ENCODE measurements at regions not wholly inside any gene's neighbourhood (a gene's known extent, or its start where the extent isn't known, plus 50 kb on each side); places are given as distances from the start of the nearest gene placed in this dataset.

GRCh38 chr16:85380002-85380395 lies 233.1 kb upstream of the GSE1 start:
- Histone ChIP-seq H3K56ac (ENCODE audit: low read length) (no peak overlapping the region), H3K4me3 (ENCODE audit: low read length) (no peak overlapping the region), H3K4me2 (ENCODE audit: low read length) (no peak overlapping the region), H3K4ac (ENCODE audit: low read depth, low read length) (no peak overlapping the region), H3K27ac (ENCODE audit: low read depth, low read length) (no peak overlapping the region), H3K27me3 (ENCODE audit: insufficient read depth, low read length, poor library complexity) (no peaks in the 10 kb centered on the region), H3K9ac (ENCODE audit: low read length) (no peak overlapping the region), H4K8ac (ENCODE audit: low read depth, low read length) (no peak overlapping the region), H3K79me1 (ENCODE audit: low read length) (peaks cover 3% of the 10 kb centered on the region), H2AK5ac (ENCODE audit: low read length) (no peak overlapping the region), H3K79me2 (ENCODE audit: control insufficient read depth, insufficient read depth, low read length) (no peaks in the 10 kb centered on the region), H3K36me3 (ENCODE audit: control insufficient read depth, insufficient read depth, low read length) (no peaks in the 10 kb centered on the region), H3K4me1 (ENCODE audit: control insufficient read depth, low read depth, low read length) (no peaks in the 10 kb centered on the region), H3K18ac (ENCODE audit: low read length) (no peak overlapping the region), H2BK5ac (ENCODE audit: low read length) (no peak overlapping the region), H3K23ac (ENCODE audit: low read length) (no peak overlapping the region), H2BK120ac (ENCODE audit: low read depth, low read length) (no peak overlapping the region), H4K5ac (ENCODE audit: low read length) (no peak overlapping the region), H2BK15ac (replicated peaks; ENCODE audit: low read depth) (no peak overlapping the region)
- no CpG with 5 or more reads among the region's 2 CpGs for WGBS (ENCODE audit: extremely low coverage, insufficient coverage, low lambda C conversion rate)
- no peak for DNase-seq

- H4K8ac ChIP-seq (ENCODE audit: low read depth, low read length) = no peak overlapping the region
- no peaks in the 10 kb centered on the region for H3K4me1 ChIP-seq (ENCODE audit: control insufficient read depth, low read depth, low read length)
- DNase-seq = no peak
- no peak overlapping the region for H3K18ac ChIP-seq (ENCODE audit: low read length)
- no peaks in the 10 kb centered on the region for H3K27me3 ChIP-seq (ENCODE audit: insufficient read depth, low read length, poor library complexity)
- H3K23ac ChIP-seq (ENCODE audit: low read length) = no peak overlapping the region
- H3K4me2 ChIP-seq (ENCODE audit: low read length) = no peak overlapping the region
- H3K79me1 ChIP-seq (ENCODE audit: low read length) = peaks cover 3% of the 10 kb centered on the region
- H3K56ac ChIP-seq (ENCODE audit: low read length) = no peak overlapping the region
- H3K79me2 ChIP-seq (ENCODE audit: control insufficient read depth, insufficient read depth, low read length) = no peaks in the 10 kb centered on the region
- H3K27ac ChIP-seq (ENCODE audit: low read depth, low read length) = no peak overlapping the region
- H3K4me3 ChIP-seq (ENCODE audit: low read length) = no peak overlapping the region
- H3K36me3 ChIP-seq (ENCODE audit: control insufficient read depth, insufficient read depth, low read length) = no peaks in the 10 kb centered on the region
- no CpG with 5 or more reads among the region's 19 CpGs for WGBS (ENCODE audit: extremely low coverage, insufficient coverage, low lambda C conversion rate)
- H2BK5ac ChIP-seq (ENCODE audit: low read length) = no peak overlapping the region
- H2BK15ac ChIP-seq (replicated peaks; ENCODE audit: low read depth) = no peak overlapping the region
- no peak overlapping the region for H2AK5ac ChIP-seq (ENCODE audit: low read length)
- H4K5ac ChIP-seq (ENCODE audit: low read length) = no peak overlapping the region
- H3K4ac ChIP-seq (ENCODE audit: low read depth, low read length) = no peak overlapping the region
- no peak overlapping the region for H3K9ac ChIP-seq (ENCODE audit: low read length)
- H2BK120ac ChIP-seq (ENCODE audit: low read depth, low read length) = no peak overlapping the region
Observed at GRCh38 chr16:85380905-85381737, 232.0 kb upstream of the GSE1 start.

- Histone ChIP-seq H3K18ac (ENCODE audit: low read length) (no peak overlapping the region), H3K4me2 (ENCODE audit: low read length) (no peak overlapping the region), H2AK5ac (ENCODE audit: low read length) (no peak overlapping the region), H3K36me3 (ENCODE audit: control insufficient read depth, insufficient read depth, low read length) (no peaks in the 10 kb centered on the region), H2BK15ac (replicated peaks; ENCODE audit: low read depth) (no peak overlapping the region), H3K23ac (ENCODE audit: low read length) (no peak overlapping the region), H2BK5ac (ENCODE audit: low read length) (no peak overlapping the region), H3K4ac (ENCODE audit: low read depth, low read length) (no peak overlapping the region), H3K27me3 (ENCODE audit: insufficient read depth, low read length, poor library complexity) (no peaks in the 10 kb centered on the region), H4K8ac (ENCODE audit: low read depth, low read length) (no peak overlapping the region), H2BK120ac (ENCODE audit: low read depth, low read length) (no peak overlapping the region), H3K9ac (ENCODE audit: low read length) (peak overlapping the region; percentile 15), H3K56ac (ENCODE audit: low read length) (peak overlapping the region; percentile 25), H3K27ac (ENCODE audit: low read depth, low read length) (peak overlapping the region; percentile 7), H3K79me1 (ENCODE audit: low read length) (peaks cover 3% of the 10 kb centered on the region), H3K4me1 (ENCODE audit: control insufficient read depth, low read depth, low read length) (no peaks in the 10 kb centered on the region), H3K79me2 (ENCODE audit: control insufficient read depth, insufficient read depth, low read length) (no peaks in the 10 kb centered on the region), H4K5ac (ENCODE audit: low read length) (no peak overlapping the region), H3K4me3 (ENCODE audit: low read length) (no peak overlapping the region)
- no CpG with 5 or more reads among the region's 26 CpGs for WGBS (ENCODE audit: extremely low coverage, insufficient coverage, low lambda C conversion rate)
- DNase-seq = peak; percentile 65
Observed at GRCh38 chr16:85381738-85382592, 231.2 kb upstream of the GSE1 start.

- Histone ChIP-seq H3K18ac (ENCODE audit: low read length) (no peak overlapping the region), H3K4me1 (ENCODE audit: control insufficient read depth, low read depth, low read length) (no peaks in the 10 kb centered on the region), H3K79me2 (ENCODE audit: control insufficient read depth, insufficient read depth, low read length) (no peaks in the 10 kb centered on the region), H2BK15ac (replicated peaks; ENCODE audit: low read depth) (no peak overlapping the region), H3K36me3 (ENCODE audit: control insufficient read depth, insufficient read depth, low read length) (no peaks in the 10 kb centered on the region), H2BK5ac (ENCODE audit: low read length) (no peak overlapping the region), H3K4me2 (ENCODE audit: low read length) (no peak overlapping the region), H4K8ac (ENCODE audit: low read depth, low read length) (no peak overlapping the region), H2AK5ac (ENCODE audit: low read length) (no peak overlapping the region), H3K27ac (ENCODE audit: low read depth, low read length) (no peak overlapping the region), H3K79me1 (ENCODE audit: low read length) (peaks cover 3% of the 10 kb centered on the region), H3K23ac (ENCODE audit: low read length) (no peak overlapping the region), H2BK120ac (ENCODE audit: low read depth, low read length) (no peak overlapping the region), H4K5ac (ENCODE audit: low read length) (no peak overlapping the region), H3K56ac (ENCODE audit: low read length) (no peak overlapping the region), H3K9ac (ENCODE audit: low read length) (no peak overlapping the region), H3K4ac (ENCODE audit: low read depth, low read length) (no peak overlapping the region), H3K27me3 (ENCODE audit: insufficient read depth, low read length, poor library complexity) (no peaks in the 10 kb centered on the region), H3K4me3 (ENCODE audit: low read length) (no peak overlapping the region)
- DNase-seq = no peak
- no CpG with 5 or more reads among the region's 11 CpGs for WGBS (ENCODE audit: extremely low coverage, insufficient coverage, low lambda C conversion rate)
Observed at GRCh38 chr16:85382717-85383118, 230.4 kb upstream of the GSE1 start.

GRCh38 chr16:85383836-85384832 lies 229.0 kb upstream of the GSE1 start:
- no peak overlapping the region for H3K18ac ChIP-seq (ENCODE audit: low read length)
- no CpG with 5 or more reads among the region's 19 CpGs for WGBS (ENCODE audit: extremely low coverage, insufficient coverage, low lambda C conversion rate)
- no peaks in the 10 kb centered on the region for H3K36me3 ChIP-seq (ENCODE audit: control insufficient read depth, insufficient read depth, low read length)
- no peak overlapping the region for H3K4ac ChIP-seq (ENCODE audit: low read depth, low read length)
- no peak overlapping the region for H3K4me3 ChIP-seq (ENCODE audit: low read length)
- H2BK120ac ChIP-seq (ENCODE audit: low read depth, low read length) = no peak overlapping the region
- no peak overlapping the region for H2BK5ac ChIP-seq (ENCODE audit: low read length)
- H3K56ac ChIP-seq (ENCODE audit: low read length) = peak overlapping the region; percentile 42
- no peak for DNase-seq
- no peak overlapping the region for H3K23ac ChIP-seq (ENCODE audit: low read length)
- H3K79me2 ChIP-seq (ENCODE audit: control insufficient read depth, insufficient read depth, low read length) = no peaks in the 10 kb centered on the region
- no peak overlapping the region for H4K8ac ChIP-seq (ENCODE audit: low read depth, low read length)
- no peak overlapping the region for H2AK5ac ChIP-seq (ENCODE audit: low read length)
- no peak overlapping the region for H3K9ac ChIP-seq (ENCODE audit: low read length)
- no peak overlapping the region for H2BK15ac ChIP-seq (replicated peaks; ENCODE audit: low read depth)
- no peak overlapping the region for H3K27ac ChIP-seq (ENCODE audit: low read depth, low read length)
- no peaks in the 10 kb centered on the region for H3K27me3 ChIP-seq (ENCODE audit: insufficient read depth, low read length, poor library complexity)
- H4K5ac ChIP-seq (ENCODE audit: low read length) = no peak overlapping the region
- H3K4me2 ChIP-seq (ENCODE audit: low read length) = no peak overlapping the region
- H3K4me1 ChIP-seq (ENCODE audit: control insufficient read depth, low read depth, low read length) = no peaks in the 10 kb centered on the region
- H3K79me1 ChIP-seq (ENCODE audit: low read length) = peaks cover 3% of the 10 kb centered on the region

Measured in mesendoderm (in vitro differentiated cells).